Upper lobe of left lung (tissue), 4 donors: ENCODE measurements at regions not wholly inside any gene's neighbourhood (a gene's known extent, or its start where the extent isn't known, plus 50 kb on each side); places are given as distances from the start of the nearest gene placed in this dataset.

Experiments
- EP300 ChIP-seq, 4 donors: sonication (generic); formaldehyde crosslinking; IDR thresholded peaks; one replicate each; pipeline ENCODE4 v1.5.1; 2017; ENCODE audit warnings: antibody characterized with exemption in 4 of 4, control low read depth in 2 of 4
- POLR2A ChIP-seq, 4 donors: fragments of 450-650 bp; IDR thresholded peaks; one replicate each; pipeline ENCODE4 v1.5.1; 2016 to 2017; ENCODE audit warnings: antibody characterized with exemption in 4 of 4, mild to moderate bottlenecking in 2 of 4
- POLR2AphosphoS5 ChIP-seq, 2 donors: sonication (generic); formaldehyde crosslinking; IDR thresholded peaks; one replicate each; pipeline ENCODE4 v1.5.1; 2017; ENCODE audit warnings: antibody characterized with exemption in 2 of 2
- TF ChIP-seq, protein P1 (sequence below), 6 experiments: fragments of 450-650 bp in 4 of 6; fragments of 200-600 bp in 2 of 6; sonication (generic) in 2 of 6; IDR thresholded peaks; one replicate each; pipeline ENCODE4 v1.5.1; 2016 to 2019; ENCODE audit warnings: antibody characterized with exemption in 6 of 6

DNA sequence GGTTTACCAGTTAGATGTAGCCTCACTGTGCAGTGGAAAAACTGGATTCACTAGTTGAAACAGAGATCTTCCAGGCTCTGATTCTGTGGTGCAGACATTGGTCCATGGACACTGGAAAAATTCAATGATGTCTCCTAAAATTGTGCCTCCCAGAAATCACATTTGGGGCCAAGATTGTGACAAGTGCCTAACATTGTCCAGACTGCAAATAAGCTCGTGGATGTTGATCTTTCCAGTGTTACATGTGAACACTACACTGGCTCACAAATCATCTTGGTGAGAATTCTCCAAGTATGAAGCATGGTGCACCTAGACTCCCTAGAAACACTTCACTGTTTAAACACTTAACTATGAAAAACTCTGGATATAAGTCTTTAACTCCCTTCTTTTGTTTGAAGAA lies 140.4 kb downstream of the HAO1 start:
- TF ChIP-seq, protein P1, sequence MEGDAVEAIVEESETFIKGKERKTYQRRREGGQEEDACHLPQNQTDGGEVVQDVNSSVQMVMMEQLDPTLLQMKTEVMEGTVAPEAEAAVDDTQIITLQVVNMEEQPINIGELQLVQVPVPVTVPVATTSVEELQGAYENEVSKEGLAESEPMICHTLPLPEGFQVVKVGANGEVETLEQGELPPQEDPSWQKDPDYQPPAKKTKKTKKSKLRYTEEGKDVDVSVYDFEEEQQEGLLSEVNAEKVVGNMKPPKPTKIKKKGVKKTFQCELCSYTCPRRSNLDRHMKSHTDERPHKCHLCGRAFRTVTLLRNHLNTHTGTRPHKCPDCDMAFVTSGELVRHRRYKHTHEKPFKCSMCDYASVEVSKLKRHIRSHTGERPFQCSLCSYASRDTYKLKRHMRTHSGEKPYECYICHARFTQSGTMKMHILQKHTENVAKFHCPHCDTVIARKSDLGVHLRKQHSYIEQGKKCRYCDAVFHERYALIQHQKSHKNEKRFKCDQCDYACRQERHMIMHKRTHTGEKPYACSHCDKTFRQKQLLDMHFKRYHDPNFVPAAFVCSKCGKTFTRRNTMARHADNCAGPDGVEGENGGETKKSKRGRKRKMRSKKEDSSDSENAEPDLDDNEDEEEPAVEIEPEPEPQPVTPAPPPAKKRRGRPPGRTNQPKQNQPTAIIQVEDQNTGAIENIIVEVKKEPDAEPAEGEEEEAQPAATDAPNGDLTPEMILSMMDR (IDR thresholded peaks at IDR 0.05) = no peak
- TF ChIP-seq POLR2A (IDR thresholded peaks at IDR 0.05) = no peak
- no peak for TF ChIP-seq POLR2AphosphoS5 (IDR thresholded peaks at IDR 0.05)
- no peak for TF ChIP-seq EP300 (IDR thresholded peaks at IDR 0.05)
